ENCODE measurements at regions not wholly inside any gene's neighbourhood (a gene's known extent, or its start where the extent isn't known, plus 50 kb on each side); places are given as distances from the start of the nearest gene placed in this dataset.

DNA sequence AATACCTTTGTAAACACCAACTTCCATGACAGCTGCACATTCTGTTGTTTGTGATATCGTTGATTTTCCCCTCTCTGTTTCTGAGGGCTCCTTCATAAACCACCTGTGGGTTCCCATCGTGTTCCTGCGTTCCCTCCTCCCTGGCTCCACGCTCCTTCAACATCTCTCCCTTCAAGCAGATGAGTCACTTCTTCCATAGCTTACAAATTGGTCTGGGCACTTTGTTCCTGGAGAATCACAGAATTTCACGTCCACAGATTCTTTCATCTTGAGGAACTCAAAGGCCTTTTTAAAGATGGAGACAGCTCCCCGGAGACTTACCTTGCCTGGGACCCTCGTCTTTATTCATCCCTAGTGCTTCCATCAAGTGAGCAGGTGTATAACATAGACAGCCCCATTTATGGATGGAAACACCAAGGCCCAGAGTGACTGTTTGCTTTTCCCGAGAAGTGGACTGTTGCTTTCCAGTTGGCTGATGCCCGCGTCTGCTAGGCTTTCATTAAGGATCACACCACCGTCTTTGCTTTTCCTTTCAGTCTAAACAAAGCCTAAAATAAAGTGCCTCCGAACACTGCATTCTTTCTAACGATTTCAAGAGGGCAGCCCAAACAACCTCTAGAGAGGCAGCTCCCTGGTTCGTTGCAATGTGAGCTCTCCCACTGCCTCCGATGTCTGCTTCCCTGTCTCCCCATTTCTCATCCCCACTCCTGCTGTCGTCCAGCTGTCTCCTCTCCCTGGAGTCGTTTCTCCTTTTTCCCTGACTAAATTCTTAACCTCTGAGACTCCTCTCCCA, 146.3 kb upstream of the STX18 start:
- no peaks in the 10 kb centered on the region for H3K9me3 ChIP-seq
- H3K27me3 ChIP-seq, result no peaks in the 10 kb centered on the region
- TF ChIP-seq, protein P1, sequence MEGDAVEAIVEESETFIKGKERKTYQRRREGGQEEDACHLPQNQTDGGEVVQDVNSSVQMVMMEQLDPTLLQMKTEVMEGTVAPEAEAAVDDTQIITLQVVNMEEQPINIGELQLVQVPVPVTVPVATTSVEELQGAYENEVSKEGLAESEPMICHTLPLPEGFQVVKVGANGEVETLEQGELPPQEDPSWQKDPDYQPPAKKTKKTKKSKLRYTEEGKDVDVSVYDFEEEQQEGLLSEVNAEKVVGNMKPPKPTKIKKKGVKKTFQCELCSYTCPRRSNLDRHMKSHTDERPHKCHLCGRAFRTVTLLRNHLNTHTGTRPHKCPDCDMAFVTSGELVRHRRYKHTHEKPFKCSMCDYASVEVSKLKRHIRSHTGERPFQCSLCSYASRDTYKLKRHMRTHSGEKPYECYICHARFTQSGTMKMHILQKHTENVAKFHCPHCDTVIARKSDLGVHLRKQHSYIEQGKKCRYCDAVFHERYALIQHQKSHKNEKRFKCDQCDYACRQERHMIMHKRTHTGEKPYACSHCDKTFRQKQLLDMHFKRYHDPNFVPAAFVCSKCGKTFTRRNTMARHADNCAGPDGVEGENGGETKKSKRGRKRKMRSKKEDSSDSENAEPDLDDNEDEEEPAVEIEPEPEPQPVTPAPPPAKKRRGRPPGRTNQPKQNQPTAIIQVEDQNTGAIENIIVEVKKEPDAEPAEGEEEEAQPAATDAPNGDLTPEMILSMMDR (IDR thresholded peaks at IDR 0.05; ENCODE audit: low read depth, low read length), result no peak
- H3K4me1 ChIP-seq, result no peaks in the 10 kb centered on the region
- no peak overlapping the region for H3K4me3 ChIP-seq (ENCODE audit: low read depth, low read length)
- H3K36me3 ChIP-seq, result no peaks in the 10 kb centered on the region
- no peak for DNase-seq

DNA sequence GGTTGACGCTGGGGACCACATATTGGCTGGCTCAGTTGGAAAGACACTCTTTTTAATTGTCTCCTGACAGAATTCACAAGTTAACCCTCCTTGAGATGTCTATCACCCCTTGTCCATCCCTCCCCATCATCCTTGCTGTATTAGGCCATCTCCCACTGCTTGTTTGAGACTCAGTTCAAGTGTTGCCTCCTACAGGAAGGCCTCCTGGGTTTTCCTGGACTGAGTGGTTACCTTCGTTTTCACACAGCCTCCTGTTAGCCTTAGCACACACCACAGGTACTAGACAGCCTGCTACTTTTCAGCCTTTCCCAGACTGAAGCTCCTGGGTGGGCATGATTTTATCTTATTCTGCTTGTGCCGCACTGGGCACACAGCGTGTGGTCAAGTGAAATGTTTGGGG, 145.3 kb upstream of the STX18 start:
- no peaks in the 10 kb centered on the region for H3K4me1 ChIP-seq
- no peaks in the 10 kb centered on the region for H3K27me3 ChIP-seq
- TF ChIP-seq, protein P1 (IDR thresholded peaks at IDR 0.05; ENCODE audit: low read depth, low read length), result no peak
- H3K9me3 ChIP-seq, result no peaks in the 10 kb centered on the region
- no peak overlapping the region for H3K4me3 ChIP-seq (ENCODE audit: low read depth, low read length)
- no peak for DNase-seq
- H3K36me3 ChIP-seq, result no peaks in the 10 kb centered on the region

DNA sequence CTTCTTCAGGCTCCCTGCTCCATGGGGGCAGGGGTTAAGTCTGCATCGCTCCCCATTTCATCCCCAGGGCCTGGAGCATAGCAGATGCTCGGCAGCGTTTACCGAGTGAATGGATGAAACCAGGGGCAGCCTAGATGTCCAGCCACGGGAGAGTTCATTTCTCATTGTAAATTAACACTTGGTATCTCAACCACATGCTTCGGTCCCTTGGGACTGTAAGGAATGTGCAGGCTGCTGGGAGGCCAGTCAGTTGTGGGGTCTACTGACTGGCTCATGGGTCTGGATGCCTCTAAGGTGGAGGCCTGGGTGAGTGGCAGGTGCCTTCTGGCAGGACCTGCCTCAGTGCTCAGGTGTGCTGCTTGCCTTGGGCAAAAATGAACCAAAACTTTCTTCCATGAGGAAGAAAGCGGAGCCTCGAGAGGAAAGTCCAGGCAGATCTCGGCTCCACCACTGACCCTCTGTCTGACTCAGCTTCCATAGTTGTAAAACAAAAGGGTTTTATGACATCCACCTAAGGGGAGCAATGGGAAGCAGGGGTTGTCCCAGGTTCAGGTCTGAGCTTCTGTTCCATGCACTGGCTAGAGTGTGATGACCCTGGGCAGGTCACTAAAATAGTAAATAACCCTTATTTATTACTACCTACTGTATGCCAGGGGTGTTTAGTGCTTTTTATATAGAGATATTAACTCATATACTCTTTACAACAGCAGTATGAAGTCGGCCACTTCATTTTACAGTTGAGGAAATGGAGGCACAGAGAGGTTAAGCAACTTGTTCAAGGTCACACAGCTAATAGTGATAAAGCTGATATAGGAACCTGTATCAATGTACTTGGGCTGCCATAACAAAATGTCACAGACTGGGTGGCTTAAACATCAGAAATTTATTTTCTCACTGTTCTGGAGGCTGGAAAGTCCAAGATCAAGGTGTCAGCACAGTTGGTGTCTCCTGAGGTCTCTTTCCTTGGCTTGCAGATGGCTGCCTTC, 144.3 kb upstream of the STX18 start:
- Histone ChIP-seq H3K27me3 (no peaks in the 10 kb centered on the region), H3K4me3 (ENCODE audit: low read depth, low read length) (no peak overlapping the region), H3K4me1 (no peaks in the 10 kb centered on the region), H3K36me3 (no peaks in the 10 kb centered on the region), H3K9me3 (no peaks in the 10 kb centered on the region)
- TF ChIP-seq, protein P1 (IDR thresholded peaks at IDR 0.05; ENCODE audit: low read depth, low read length), result no peak
- no peak for DNase-seq

DNA sequence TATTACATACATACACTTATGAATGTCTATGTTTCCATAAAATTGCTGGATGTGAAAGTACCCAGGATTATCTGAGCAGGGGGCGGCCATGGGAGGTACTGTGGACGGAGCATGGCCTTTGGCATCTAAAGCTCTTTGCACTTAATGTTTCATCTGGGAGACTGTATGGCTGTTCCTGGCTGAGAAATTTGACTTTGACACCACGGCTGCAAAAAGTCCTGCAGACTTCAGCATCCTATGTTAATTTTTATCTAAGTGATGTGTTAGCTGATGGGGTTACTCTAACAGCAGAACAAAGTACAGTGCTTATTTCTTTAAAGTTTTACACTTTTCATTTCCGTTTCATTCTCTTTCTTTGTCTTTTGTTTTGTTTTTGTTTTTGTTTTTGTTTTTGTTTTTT, 139.8 kb upstream of the STX18 start:
- TF ChIP-seq, protein P1 (IDR thresholded peaks at IDR 0.05; ENCODE audit: low read depth, low read length), result no peak
- Histone ChIP-seq H3K4me1 (no peaks in the 10 kb centered on the region), H3K9me3 (no peaks in the 10 kb centered on the region), H3K36me3 (no peaks in the 10 kb centered on the region), H3K27me3 (no peaks in the 10 kb centered on the region), H3K4me3 (ENCODE audit: low read depth, low read length) (no peak overlapping the region)
- DNase-seq, result no peak

DNA sequence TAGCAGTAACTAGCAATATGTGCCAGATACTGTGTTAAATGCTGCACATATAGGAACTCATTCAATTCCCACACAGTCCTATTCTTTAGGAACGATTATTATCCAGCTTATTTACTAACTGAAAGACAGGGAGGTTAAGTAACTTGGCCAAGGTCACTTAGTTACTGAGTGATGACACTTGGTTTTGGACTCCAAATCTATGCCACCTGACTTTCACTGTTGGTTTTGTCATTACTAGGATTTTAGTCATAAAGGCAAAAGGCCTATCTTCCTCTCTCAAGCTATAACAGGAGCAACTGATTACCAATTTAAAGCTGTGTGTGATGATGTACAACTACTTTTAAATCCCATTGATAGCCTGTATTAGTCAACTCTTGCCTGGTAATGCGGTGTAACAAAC, 138.9 kb upstream of the STX18 start:
- Histone ChIP-seq H3K4me1 (no peaks in the 10 kb centered on the region), H3K36me3 (no peaks in the 10 kb centered on the region), H3K9me3 (no peaks in the 10 kb centered on the region), H3K4me3 (ENCODE audit: low read depth, low read length) (no peak overlapping the region), H3K27me3 (no peaks in the 10 kb centered on the region)
- TF ChIP-seq, protein P1 (IDR thresholded peaks at IDR 0.05; ENCODE audit: low read depth, low read length), result no peak
- no peak for DNase-seq
